ENCODE measurements at regions not wholly inside any gene's neighbourhood (a gene's known extent, or its start where the extent isn't known, plus 50 kb on each side); places are given as distances from the start of the nearest gene placed in this dataset.

DNA sequence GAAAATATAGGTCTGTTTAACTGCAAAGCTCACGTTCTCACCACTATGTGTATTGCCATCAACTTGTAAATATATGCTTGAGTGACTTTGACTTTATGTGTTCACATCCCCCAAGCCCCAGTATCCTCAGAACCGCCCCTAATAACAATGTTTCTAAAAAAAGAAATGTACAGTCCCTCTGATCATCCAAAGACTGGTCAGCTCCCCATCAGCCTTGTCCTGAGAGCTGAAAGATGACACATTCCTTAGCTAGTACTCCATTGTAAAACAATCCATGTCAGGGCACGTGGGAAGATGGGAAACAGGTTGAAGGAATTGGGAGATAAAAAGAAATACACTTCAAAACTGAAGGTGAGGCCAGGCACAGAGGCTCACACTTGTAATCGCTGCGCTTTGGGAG, 279.4 kb upstream of the WWC1 start:
- DNase-seq (ENCODE audit: low read depth, low spot score): no peak

DNA sequence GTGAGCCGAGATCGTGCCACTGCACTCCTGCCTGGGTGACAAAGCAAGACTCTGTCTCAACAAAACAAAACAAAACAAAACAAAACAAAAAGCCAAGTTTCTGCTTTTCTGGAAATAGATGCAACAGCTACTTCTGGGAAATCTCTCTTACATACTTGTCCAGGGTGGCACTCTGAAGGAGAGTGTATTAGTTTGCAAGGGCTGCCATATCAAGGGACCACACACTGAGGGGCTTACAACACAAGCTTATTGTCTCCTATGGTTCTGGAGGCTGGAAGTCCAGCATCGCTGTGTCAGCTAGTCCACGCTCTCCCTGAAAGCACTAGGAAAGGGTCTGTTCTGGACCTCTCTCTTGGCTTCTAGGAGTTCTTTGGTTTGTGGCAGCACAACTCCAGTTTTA, 277.9 kb upstream of the WWC1 start:
- DNase-seq (ENCODE audit: low read depth, low spot score): no peak

DNA sequence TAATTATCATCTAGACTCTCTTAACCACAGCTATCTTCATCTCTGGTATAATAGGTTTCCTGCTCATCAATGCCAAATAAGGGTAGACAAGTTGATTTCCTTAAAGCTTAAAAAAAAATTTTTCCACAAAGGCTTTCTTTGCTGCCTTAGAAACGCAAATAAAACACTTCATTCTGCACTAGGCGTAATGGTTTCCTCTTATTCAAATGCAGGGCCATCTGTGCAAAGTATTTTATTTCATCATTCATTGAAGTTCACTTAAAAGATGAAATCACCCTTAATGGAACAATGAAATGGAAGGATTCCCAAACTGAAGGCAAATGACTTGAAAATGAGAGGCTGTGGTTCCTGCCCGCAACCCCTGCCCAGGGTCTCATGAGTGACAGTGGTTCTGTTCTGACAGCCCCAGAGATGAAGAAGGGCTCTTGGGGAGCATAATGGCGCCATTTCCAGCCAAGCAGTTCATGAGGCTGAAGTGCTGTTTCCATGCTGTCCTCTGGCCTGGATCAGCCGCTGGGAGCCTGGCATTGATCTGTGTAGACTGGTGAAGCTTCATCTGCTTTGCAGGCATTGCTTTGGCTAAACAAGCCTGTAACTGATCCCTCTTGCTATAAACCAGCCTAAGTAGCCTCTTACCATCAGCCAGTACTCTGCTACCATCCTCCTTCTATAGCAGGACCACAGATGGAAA, 276.9 kb upstream of the WWC1 start:
- DNase-seq (ENCODE audit: low read depth, low spot score): no peak

DNA sequence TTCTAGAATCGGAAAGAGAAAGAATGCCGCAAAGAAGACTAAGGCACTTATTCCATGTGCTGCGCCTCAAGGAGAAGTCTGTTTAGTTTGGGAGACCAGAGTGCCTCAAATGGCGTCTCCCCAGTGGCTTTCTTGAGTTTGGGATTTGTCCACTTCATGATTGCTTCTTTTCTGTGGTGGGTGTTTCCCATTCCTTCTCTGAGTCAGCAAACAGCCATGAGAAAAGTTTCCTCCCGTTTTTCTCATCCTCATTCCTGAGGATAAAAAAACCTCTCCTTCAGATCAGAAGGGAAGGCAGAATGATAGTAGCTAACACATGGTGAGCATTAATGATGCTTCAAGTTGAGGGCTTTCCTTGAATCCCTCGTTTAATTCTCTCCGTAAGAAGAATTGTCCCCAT, 275.9 kb upstream of the WWC1 start:
- no peak for DNase-seq (ENCODE audit: low read depth, low spot score)

DNA sequence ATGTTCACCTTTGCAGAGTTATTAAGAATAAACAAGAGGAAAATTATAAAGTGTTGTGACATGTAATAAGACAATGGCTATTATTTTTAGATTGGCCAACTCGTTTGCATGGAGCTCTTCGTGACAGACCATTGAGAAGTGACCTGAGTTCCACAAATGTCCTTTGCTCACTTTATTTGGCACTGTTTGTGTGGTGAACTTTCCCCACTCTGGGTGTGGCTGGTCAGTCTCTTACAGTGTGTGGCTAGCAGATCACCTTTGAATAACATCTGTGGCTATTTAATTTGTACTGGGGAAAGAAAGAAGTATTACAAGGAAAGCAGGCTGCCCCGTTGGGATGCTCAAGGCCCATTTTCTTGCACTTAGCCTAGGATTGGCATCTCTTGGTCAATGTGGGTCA, 274.1 kb upstream of the WWC1 start:
- DNase-seq (ENCODE audit: low read depth, low spot score): no peak

DNA sequence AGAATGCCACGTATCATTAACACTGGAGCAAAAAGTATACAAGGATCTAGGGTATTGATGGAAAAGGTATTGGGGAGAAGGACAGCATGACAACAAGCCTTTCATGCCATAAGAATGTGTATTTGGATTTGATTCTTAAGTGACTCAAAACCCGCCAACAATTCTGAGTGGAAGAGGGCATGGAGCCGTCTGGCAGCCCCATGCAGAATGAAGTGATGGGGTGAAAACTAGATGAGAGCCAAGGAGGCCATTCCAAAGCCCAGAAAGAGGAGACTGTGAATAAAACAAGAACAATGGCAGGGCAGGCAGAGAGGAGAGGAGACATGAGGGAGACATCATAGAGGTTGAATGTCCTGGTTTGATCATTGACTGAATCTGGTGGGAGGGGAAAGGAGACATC, 272.3 kb upstream of the WWC1 start:
- no peak for DNase-seq (ENCODE audit: low read depth, low spot score)

DNA sequence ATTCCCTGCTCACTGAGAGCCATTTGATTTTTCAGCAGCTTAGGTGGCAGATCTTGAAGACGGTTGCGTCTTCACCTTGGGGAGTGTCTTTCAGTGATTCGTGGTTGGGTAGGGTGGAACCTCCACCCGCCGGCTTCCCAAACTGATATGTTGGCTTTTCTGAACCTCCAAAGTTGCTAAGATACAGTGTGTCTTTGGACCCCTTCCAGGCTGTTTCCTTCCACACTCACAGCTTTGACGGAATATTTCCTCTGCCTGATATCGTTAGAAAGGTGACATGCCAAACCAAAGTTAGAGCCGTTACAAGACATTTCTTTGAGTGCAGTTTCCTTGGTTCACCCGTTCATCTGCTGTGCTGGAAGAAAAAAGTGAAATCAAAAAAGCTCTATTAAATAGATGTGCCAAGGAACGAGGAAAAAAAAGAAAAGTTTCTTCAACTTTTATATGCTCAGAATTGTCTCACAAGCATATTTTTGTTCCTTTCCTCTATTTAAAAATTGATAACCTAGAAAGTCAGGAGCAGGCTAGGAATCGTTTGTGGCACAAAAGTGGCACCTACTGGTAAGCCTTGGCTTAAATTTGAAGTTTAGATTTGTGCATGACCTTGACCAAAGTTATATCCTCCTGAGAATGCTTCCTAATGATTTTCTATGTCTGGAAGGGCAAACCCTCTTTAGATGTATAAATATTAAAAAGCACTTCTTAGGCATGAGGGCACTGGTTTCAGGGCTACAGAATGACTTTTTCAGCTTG, 270.7 kb upstream of the WWC1 start:
- no peak for DNase-seq (ENCODE audit: low read depth, low spot score)

DNA sequence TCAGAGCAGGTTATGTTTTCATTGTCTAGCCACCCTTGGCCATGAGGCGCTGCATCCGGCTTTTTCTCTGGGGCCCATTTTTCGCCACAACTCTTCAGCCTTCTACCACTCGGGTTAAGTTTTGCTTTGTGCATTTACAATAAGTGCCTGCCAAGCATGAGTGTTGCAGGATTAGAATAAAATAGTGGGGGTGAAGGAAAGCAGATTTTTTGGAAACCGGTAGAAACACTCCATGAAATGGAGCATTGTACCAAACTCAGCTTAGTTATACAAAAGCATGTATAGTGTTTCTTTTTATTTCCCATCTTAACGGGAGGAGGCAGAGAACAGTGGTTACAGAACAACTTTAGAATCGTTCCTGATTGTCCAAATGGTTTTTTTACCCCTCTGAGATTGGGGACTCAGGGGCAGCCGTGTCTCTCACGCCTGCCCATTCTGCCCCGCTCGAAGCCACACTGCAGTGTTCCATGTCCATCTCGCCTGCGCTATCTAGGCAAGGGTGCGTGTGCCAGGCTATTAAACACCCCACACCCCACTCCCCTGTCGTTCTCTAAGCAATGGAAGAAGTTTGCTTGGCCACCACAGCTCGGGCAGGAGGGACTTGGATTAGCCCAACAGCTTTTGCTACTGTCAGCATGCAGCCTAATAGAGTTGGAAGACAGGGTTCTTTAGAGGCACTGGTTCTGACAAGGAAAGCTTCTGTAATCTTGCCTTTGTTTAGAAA, 268.8 kb upstream of the WWC1 start:
- DNase-seq (ENCODE audit: low read depth, low spot score): no peak

DNA sequence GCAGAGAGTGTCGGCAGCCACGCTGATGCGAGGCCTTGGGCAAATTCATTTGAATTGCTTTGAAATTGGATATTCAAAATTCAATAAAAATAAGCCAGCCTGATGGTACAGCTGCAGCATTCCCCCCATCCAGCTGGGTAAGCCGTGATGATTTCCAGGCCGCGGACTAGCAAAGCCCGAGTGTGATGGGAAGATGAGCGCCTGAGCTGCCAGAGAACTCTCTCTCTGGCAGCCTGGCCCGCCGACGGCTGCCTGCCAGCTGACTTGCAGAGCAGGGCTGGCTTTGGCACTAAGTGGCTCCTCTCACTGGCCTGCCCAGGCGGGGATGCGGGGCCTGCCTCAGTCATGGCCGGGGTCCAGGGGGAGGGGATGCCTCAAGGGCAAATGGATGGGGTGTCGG, 268.3 kb upstream of the WWC1 start:
- no peak for DNase-seq (ENCODE audit: low read depth, low spot score)

DNA sequence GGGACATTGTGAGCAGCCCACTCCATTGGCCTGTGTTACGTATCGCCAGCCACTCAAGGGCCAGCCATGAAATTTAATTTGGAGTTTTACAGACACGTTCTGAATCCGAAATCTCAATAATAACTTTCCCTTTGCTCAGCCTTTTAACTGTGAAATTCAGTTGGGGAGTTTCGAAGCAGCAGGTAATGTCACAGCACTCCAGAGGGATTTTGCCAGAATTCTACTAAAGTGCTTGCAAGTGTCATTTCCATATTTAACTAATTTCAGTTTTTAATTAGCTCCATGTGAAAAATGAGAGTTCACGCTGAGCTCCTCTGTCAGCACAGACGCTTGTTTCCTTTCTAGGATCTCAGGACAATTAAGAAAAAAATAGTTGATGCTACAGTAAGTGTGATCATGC, 267.1 kb upstream of the WWC1 start:
- DNase-seq (ENCODE audit: low read depth, low spot score): no peak

DNA sequence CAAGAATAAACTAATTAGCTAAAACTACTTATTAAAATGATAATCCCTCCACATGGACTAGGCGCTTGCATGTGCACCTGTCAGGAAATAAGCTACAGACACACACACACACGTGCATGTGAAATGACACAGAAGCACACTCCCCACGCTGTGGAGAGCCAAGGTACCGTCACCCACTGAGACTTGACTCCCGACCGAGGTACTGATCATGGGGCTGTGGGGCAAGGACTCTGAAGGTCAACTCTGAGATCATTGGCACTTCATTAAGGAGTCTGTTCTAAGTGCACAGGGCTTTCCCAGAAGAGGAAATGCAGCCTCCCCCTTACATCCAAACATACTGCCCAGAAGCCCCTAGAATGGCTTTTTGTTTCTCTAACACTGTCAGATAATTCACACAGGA, 264.4 kb upstream of the WWC1 start:
- DNase-seq (ENCODE audit: low read depth, low spot score): no peak

DNA sequence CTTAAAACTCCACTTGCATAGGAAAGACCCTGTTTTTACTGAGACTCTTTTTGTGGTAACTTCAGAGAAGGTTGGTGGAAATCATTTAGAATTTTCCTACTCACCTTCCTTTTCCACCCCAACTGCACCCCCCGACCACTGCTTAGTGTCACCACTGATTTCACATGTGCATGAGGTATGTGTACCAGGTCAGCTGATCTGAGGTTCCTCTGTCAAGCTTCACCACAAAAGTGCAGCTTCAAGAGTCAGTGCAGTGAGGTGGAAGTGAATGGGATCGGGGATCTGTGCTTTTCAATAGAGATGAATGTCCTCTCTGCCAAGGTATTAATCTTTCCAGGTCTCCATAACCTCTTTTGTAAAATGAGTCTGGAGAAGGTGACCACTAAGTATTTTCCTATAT, 260.5 kb upstream of the WWC1 start:
- no peak for DNase-seq (ENCODE audit: low read depth, low spot score)

DNA sequence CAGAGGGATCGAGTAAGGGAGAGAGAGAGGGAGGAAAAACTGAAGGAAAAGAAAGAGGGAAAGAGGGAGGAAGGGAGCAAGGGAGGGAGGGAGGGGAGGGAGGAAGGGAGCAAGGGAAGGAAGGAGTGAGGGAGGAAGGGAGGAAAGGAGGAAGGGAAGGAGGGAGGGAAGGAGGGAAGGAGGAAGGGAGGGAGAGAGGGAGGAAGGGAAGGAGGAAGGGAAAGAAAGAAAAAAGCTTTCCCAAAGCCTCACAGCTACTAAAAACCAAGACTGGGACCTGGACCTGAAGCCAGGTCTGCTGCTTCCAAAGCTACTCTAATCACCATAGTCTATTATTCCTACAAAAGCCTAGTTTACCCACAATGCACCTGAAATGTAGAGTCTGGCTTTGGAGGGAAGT, 259.8 kb upstream of the WWC1 start:
- no peak for DNase-seq (ENCODE audit: low read depth, low spot score)

DNA sequence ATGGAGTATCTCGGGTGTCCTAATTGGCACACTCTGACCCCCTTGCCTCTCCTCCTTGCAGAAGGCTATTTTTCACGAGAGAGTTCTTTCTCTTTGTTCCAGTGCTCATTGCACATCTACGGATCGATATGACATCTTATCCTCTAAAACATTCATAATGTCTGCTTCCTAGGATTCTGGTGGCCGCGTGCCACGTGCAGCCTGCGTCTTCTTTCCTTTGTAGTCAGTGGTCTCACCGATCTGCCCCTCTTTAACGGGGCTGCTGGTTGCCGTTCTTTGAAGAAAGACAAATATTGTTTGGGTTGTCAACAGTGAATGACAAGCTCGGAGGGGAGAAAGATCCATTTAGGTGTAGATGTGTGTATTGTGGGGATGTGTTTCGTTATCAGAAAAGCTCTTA, 252.4 kb upstream of the WWC1 start:
- no peak for DNase-seq (ENCODE audit: low read depth, low spot score)

DNA sequence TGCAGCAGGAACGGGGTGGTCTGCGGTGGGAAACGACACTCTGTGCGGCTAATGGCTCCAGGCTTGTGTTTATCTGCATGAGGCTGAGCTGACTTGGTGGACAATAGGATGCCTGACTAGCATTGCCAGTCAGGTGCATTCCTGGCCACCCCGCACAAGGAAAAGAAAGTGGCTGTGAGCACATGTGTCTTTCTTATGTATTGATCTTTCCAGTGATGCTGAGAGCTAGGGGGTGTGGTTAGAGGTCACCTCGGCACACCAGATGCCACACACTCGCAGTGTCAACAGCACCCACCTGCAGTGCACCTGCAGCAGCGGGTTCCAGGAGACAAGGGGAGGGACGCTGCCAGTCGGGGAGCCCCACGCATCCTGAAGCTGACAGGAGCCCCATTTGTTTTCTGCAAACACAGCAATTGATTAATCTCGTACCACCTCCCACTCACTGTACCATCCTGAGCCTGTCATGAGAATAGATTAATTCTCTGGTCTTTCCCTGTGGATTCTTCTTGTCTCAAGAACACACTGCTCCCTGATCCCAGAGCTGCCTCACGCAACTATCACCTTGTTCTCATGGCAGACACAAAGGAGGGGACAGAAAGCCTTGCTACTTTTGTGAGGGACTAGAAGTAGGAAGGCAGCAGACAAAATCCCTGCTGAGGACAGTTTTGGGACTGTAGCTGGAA, 251.7 kb upstream of the WWC1 start:
- no peak for DNase-seq (ENCODE audit: low read depth, low spot score)

DNA sequence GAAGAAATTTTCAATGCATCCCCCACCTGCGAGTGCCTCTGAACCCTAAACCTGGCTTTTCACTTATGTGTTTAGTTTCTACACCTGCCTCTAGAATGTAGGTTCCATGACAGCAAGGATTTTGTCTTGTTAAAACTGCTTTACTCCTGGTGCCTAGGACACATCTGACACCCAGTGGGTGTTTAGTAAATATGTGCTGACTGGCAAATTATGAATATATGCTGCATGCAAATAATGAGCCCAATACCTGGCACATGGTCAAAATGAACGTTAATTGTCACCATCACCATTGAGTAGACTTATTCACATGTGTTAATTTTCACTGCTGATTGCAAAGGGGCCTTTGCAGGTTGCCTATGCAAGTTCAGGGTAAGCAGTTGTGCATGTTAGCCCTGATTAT, 249.9 kb upstream of the WWC1 start:
- no peak for DNase-seq (ENCODE audit: low read depth, low spot score)

DNA sequence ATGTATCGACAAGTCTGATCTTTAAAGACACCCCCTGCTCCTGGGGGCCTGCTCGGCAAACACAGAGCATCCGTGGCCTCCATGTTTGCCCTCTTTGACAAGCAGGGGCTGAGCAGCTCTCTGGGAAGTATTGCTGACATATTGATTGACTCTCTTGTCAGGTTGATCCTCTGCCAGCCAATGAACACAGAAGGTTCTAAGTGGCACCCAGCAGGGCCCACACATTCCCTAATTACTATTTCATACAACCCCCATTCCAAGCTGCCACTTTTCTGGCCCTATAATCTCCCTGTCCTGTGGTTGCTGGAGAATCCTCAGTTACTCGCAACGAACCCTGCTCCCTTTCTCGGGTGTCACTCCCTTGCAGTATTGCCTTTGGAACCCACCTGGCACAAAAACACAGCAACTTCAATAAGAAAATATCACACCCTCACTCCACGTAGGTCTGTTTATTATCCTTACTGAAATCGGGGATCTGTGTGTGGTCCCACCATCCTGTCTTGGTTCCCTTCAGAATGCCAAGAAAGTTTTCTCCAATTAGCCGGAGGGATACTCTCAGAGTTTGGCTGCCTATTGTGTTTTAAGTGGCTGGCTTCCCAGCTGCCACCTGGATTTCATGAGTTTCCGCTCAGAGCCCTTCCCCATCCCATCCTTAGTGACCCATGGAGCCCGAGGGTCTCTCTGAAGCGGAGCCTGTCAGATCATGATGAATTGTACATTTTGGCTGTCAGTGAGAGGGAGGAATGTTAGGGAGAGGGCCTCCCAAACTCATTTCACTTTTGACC, 249.0 kb upstream of the WWC1 start:
- DNase-seq (ENCODE audit: low read depth, low spot score): no peak

DNA sequence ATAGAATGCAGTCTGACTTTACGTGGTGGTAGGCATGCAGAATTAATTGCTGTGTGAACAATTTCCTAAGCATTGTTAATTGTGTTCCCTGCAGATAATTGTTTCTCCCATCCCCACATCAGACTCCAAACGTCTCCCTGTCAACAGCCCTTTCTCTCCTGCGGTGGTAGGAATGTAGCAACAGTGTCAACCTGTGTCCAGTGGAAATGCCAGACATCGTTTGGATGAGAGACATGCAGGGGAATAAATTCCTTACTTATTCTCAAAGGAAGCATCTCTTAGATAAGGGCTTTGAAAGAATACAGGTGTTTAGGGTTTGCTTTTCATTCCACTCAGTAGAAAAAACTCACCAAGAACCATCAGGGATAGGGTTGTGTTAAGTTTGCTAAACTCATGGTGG, 245.3 kb upstream of the WWC1 start:
- no peak for DNase-seq (ENCODE audit: low read depth, low spot score)

DNA sequence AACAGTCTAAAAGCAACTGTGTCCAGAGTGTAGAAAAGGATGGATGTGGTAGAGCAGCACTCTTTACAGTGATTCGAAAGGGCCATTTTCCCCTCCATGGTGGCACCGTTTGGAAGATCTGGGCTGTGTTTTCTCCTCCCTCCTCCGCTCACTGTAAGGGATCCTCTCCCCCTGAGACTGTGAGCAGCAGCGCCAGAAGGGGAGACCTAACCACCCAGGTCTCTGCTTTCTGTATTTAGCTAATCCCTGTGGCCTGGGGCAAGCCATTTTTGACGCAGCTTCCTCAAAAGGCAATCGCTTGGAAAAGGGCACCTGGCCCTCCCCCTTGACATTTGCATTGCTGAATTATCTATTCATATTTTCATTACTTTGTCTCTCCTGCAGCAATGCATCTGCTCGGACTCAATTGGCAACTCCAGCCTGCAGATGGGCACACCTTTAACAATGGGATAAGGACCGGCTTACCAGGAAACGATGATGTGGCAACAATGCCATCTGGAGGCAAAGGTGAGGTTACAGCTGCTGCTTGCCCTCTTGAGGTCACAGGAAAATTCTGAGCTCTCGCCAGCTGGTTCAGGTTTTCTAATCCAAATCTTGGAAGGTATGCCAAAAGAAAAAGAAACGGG, 244.3 kb upstream of the WWC1 start:
- no peak for DNase-seq (ENCODE audit: low read depth, low spot score)

DNA sequence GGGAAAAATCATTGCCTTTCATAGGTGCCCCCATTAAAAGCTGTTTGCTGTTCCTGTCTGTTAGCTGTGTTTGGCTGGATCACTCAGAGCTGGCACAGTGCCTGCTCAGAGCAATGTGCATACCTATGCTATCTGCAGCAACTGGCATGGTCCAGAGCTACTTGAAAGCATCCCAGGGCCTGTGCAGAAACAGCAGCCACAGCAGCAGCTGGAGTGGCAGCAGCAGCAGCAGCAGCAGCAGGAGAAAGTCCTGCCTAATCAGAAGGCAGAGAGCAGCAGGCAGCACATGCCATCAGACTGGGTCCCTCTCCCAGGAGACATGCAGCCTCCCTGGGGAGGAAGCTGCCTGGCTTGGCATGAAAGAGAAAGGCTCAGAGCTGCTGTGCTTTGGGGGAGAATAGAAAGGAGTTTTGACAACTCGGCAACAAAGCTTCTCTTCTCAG, 243.8 kb upstream of the WWC1 start:
- no peak for DNase-seq (ENCODE audit: low read depth, low spot score)

DNA sequence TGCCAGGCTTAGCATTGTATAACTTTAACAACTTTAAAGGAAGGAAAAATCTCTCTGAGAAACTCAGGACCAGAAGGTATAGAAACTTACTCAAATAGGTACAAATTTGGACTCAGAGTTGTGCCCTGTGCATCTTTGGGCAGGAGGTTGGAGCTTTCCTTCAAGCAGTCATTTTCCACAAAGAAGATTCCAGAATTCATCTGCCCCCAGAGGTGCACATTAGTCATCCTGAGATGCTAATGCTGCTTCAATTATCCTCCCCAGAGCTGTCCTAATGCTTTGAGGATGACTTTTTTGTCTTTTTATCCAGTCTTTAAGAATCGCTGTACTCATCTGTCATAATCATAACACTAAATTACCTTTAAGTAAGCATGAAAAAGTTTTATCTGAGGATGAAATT, 243.0 kb upstream of the WWC1 start:
- DNase-seq (ENCODE audit: low read depth, low spot score): no peak

Measured in pulmonary artery endothelial cell (primary cell).